Common myeloid progenitor, CD34-positive (primary cell): ENCODE measurements at regions not wholly inside any gene's neighbourhood (a gene's known extent, or its start where the extent isn't known, plus 50 kb on each side); places are given as distances from the start of the nearest gene placed in this dataset.
A peak's percentile ranks its signal among the peaks of the same experiment; 100 is the strongest.
"Not testable (repeated sequence)": the region's sequence is repeated elsewhere in the genome, so short reads cannot be mapped to it uniquely, and the experiment has no call there.

Experiments used
- CTCF ChIA-PET: fragments of 350-600 bp; sonication (Branson Sonifier 250); formaldehyde crosslinking; loops from one replicate; lab custom pipeline; 2021; ENCODE audit warnings: antibody characterized with exemption; lab: Charles Lee
- POLR2A ChIA-PET: fragments of 350-600 bp; sonication (Branson Sonifier 250); formaldehyde crosslinking; loops from one replicate; lab custom pipeline; 2021; ENCODE audit warnings: antibody characterized with exemption; lab: Charles Lee
- DNase-seq, 3 donors: peaks; one replicate each; pipeline versions ENCODE4 v3.0.0 to v3.0.0-alpha.2; 2013
- H3K27ac ChIP-seq, 2 experiments: 1 replicate in 1 of 2; 2 replicates in 1 of 2; pipeline ENCODE4 v1.7.0; 2013; ENCODE audit warnings: inconsistent platforms in 2 of 2, low read length in 2 of 2, mild to moderate bottlenecking in 2 of 2, low read depth in 1 of 2, moderate library complexity in 1 of 2; ENCODE audit not compliant: severe bottlenecking in 2 of 2, insufficient read depth in 1 of 2, poor library complexity in 1 of 2
- H3K27me3 ChIP-seq, 5 experiments: replicated peaks in 2 of 5; 1 replicate in 3 of 5; 2 replicates in 2 of 5; pipeline versions ENCODE4 v1.6.1 to v1.7.0; 2013; ENCODE audit warnings: low read length in 4 of 5, mild to moderate bottlenecking in 2 of 5, moderate library complexity in 2 of 5, inconsistent platforms in 1 of 5; ENCODE audit not compliant: insufficient read depth in 5 of 5, control insufficient read depth in 4 of 5
- H3K36me3 ChIP-seq, 4 experiments: 1 replicate in 2 of 4; 2 replicates in 2 of 4; pipeline versions ENCODE4 v1.6.1 to v1.7.0; 2013; ENCODE audit warnings: low read length in 3 of 4, control low read depth in 1 of 4, mild to moderate bottlenecking in 1 of 4; ENCODE audit not compliant: control insufficient read depth in 4 of 4, insufficient read depth in 4 of 4
- H3K4me1 ChIP-seq, 4 experiments: 1 replicate in 3 of 4; 2 replicates in 1 of 4; pipeline versions ENCODE4 v1.6.1 to v1.7.1; 2013; ENCODE audit warnings: low read length in 3 of 4, mild to moderate bottlenecking in 3 of 4, control low read depth in 1 of 4, inconsistent platforms in 1 of 4, moderate library complexity in 1 of 4; ENCODE audit not compliant: control insufficient read depth in 4 of 4, insufficient read depth in 4 of 4; ENCODE audit errors: control extremely low read depth in 1 of 4
- H3K4me3 ChIP-seq, 7 experiments: 1 replicate in 4 of 7; 2 replicates in 3 of 7; pipeline versions ENCODE4 v1.5.1 to v1.7.0; 2013; ENCODE audit warnings: mild to moderate bottlenecking in 7 of 7, low read length in 6 of 7, moderate library complexity in 6 of 7, inconsistent platforms in 2 of 7, low read depth in 2 of 7, control low read depth in 1 of 7; ENCODE audit not compliant: insufficient read depth in 4 of 7, control insufficient read depth in 1 of 7; ENCODE audit errors: extremely low read depth in 1 of 7
- H3K9me3 ChIP-seq, 5 experiments: 1 replicate in 4 of 5; 2 replicates in 1 of 5; pipeline versions ENCODE4 v1.6.1 to v1.7.1; 2013; ENCODE audit warnings: low read length in 4 of 5, mild to moderate bottlenecking in 2 of 5, inconsistent platforms in 1 of 5, low read depth in 1 of 5, moderate library complexity in 1 of 5; ENCODE audit not compliant: control insufficient read depth in 4 of 5, insufficient read depth in 2 of 5; ENCODE audit errors: control extremely low read depth in 1 of 5
- WGBS: methylation state at CpG from one replicate; pipeline ENCODE4 v1.1.5; 2013; ENCODE audit not compliant: insufficient coverage; 5-methylcytosine and 5-hydroxymethylcytosine counted together

GRCh38 chr12:32023861-32024260 lies 64.6 kb downstream of the RESF1 start:
- DNase-seq, H3K4me3 ChIP-seq, H3K36me3 ChIP-seq, POLR2A ChIA-PET, H3K4me1 ChIP-seq, H3K9me3 ChIP-seq, H3K27ac ChIP-seq: not testable (repeated sequence)
- peaks cover 0 to 33% (median 0%) of the 10 kb centered on the region in 5 experiments for H3K27me3 ChIP-seq
- CTCF ChIA-PET, result interaction anchor here (1.3 kb wide), 1 partner anchor 20 kb away, joined by 4 read pairs; no protein-coding TSS in a partner anchor
- WGBS, result 94% methylated on average over 9 of the region's 9 CpGs

GRCh38 chr12:32024884-32025592 lies 65.8 kb downstream of the RESF1 start:
- Histone ChIP-seq H3K4me1 (peaks cover 0 to 7% (median under 1%) of the 10 kb centered on the region in 4 experiments), H3K36me3 (no peaks in the 10 kb centered on the region), H3K9me3 (peaks cover 0 to 2% (median 0%) of the 10 kb centered on the region in 5 experiments), H3K27ac (no peak overlapping the region), H3K4me3 (no peak overlapping the region), H3K27me3 (peaks cover 0 to 31% (median 0%) of the 10 kb centered on the region in 5 experiments)
- ChIA-PET CTCF (interaction anchor here (1.8 kb wide), 1 partner anchor 10 kb away, joined by 4 read pairs; no protein-coding TSS in a partner anchor), POLR2A (no interaction called here)
- 97% methylated on average over 8 of the region's 8 CpGs for WGBS
- DNase-seq, result no peak

- peaks cover 0 to 2% (median 0%) of the 10 kb centered on the region in 5 experiments for H3K9me3 ChIP-seq
- WGBS, result 84% methylated on average over 7 of the region's 8 CpGs
- peaks cover 0 to 25% (median 0%) of the 10 kb centered on the region in 5 experiments for H3K27me3 ChIP-seq
- no peaks in the 10 kb centered on the region for H3K36me3 ChIP-seq
- H3K4me3 ChIP-seq, result no peak overlapping the region
- ChIA-PET CTCF (interaction anchor here (1.8 to 2.0 kb wide), 2 partner anchors 10 to 11 kb away, joined by 4 to 8 read pairs; no protein-coding TSS in a partner anchor), POLR2A (no interaction called here)
- no peak overlapping the region for H3K27ac ChIP-seq
- H3K4me1 ChIP-seq, result peaks cover 0 to 15% (median 8%) of the 10 kb centered on the region in 4 experiments
- DNase-seq, result peak in 1 of 3 donors; percentile 36
Observed at GRCh38 chr12:32025906-32026305, 66.7 kb downstream of the RESF1 start.

- Histone ChIP-seq H3K9me3 (peaks cover 0 to 2% (median 0%) of the 10 kb centered on the region in 5 experiments), H3K27me3 (peaks cover 0 to 12% (median 2%) of the 10 kb centered on the region in 5 experiments), H3K4me3 (no peak overlapping the region), H3K36me3 (no peaks in the 10 kb centered on the region), H3K4me1 (peaks cover 7 to 33% (median 23%) of the 10 kb centered on the region in 4 experiments), H3K27ac (no peak overlapping the region)
- DNase-seq, result peak; percentile 44 to 89 (median 85)
- ChIA-PET POLR2A (no interaction called here), CTCF (interaction anchor here (0.9 to 2.0 kb wide), 5 partner anchors 9 to 278 kb away, joined by 3 to 8 read pairs (median 4); no protein-coding TSS in a partner anchor)
- 100% methylated on average over 1 of the region's 6 CpGs for WGBS
Observed at GRCh38 chr12:32027684-32028365, 68.6 kb downstream of the RESF1 start.

GRCh38 chr12:32030151-32030550 lies 70.9 kb downstream of the RESF1 start:
- ChIA-PET POLR2A (no interaction called here), CTCF (interaction anchor here (0.6 kb wide), 1 partner anchor 526 kb away, joined by 3 read pairs; no protein-coding TSS in a partner anchor)
- Histone ChIP-seq H3K27ac (no peak overlapping the region), H3K4me3 (no peak overlapping the region), H3K4me1 (peaks cover 7 to 37% (median 26%) of the 10 kb centered on the region in 4 experiments), H3K36me3 (no peaks in the 10 kb centered on the region), H3K9me3 (peaks cover 0 to 2% (median 0%) of the 10 kb centered on the region in 5 experiments), H3K27me3 (peaks cover 0 to 2% (median 0%) of the 10 kb centered on the region in 5 experiments)
- WGBS, result 94% methylated on average over 10 of the region's 12 CpGs
- DNase-seq, result peak in 1 of 3 donors; percentile 39

GRCh38 chr12:32030676-32031075 lies 71.5 kb downstream of the RESF1 start:
- Histone ChIP-seq H3K27ac (peak overlapping the region in 1 of 2 experiments; percentile 50), H3K4me3 (no peak overlapping the region), H3K36me3 (no peaks in the 10 kb centered on the region), H3K4me1 (peaks cover 7 to 37% (median 26%) of the 10 kb centered on the region in 4 experiments), H3K9me3 (no peaks in the 10 kb centered on the region), H3K27me3 (peaks cover 0 to 2% (median 0%) of the 10 kb centered on the region in 5 experiments)
- CTCF ChIA-PET, result interaction anchor here (0.6 kb wide), 1 partner anchor 527 kb away, joined by 3 read pairs; no protein-coding TSS in a partner anchor
- no CpG with 5 or more reads among the region's 2 CpGs for WGBS
- POLR2A ChIA-PET, result interaction anchor here (1.0 kb wide), 1 partner anchor 25 kb away, joined by 4 read pairs; no protein-coding TSS in a partner anchor
- peak in 1 of 3 donors; percentile 31 for DNase-seq
